ENCODE measurements at regions not wholly inside any gene's neighbourhood (a gene's known extent, or its start where the extent isn't known, plus 50 kb on each side); places are given as distances from the start of the nearest gene placed in this dataset.

DNA sequence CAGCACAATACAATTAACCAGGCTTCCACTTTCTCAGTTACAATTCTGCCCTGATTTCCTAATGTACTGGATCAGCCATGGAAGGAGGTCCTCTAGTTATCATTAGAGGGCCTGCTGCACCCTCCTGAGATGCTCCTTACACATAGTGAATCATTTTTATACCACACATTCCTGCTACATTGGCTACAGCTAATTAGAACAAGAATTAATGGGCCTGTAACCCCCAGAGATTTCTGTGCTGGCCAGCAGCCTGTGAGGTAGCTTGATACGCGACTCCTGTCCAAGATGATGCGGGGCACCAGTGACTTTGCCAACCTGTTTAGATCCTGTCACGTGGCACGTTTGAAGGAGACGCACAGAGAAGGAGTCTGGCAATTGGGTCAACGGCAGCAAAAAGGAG is 422.8 kb downstream of the EPM2A start:
- ATAC-seq = no peak
- H3K36me3 ChIP-seq = no peaks in the 10 kb centered on the region
- no peaks in the 10 kb centered on the region for H3K27me3 ChIP-seq
- no peaks in the 10 kb centered on the region for H3K9me3 ChIP-seq
- no peaks in the 10 kb centered on the region for H3K4me1 ChIP-seq
- H3K27ac ChIP-seq = no peak overlapping the region
- H3K4me3 ChIP-seq = no peak overlapping the region
- 91 to 100% methylated on average over 1 to 6 of the region's 7 CpGs for WGBS, 2 donors (ENCODE audit: low coverage in 1 of 2)
- TF ChIP-seq CTCF (IDR thresholded peaks at IDR 0.05) (no peak), EP300 (IDR thresholded peaks at IDR 0.05) (no peak), POLR2AphosphoS5 (IDR thresholded peaks at IDR 0.05) (no peak), POLR2A (IDR thresholded peaks at IDR 0.05) (no peak)

DNA sequence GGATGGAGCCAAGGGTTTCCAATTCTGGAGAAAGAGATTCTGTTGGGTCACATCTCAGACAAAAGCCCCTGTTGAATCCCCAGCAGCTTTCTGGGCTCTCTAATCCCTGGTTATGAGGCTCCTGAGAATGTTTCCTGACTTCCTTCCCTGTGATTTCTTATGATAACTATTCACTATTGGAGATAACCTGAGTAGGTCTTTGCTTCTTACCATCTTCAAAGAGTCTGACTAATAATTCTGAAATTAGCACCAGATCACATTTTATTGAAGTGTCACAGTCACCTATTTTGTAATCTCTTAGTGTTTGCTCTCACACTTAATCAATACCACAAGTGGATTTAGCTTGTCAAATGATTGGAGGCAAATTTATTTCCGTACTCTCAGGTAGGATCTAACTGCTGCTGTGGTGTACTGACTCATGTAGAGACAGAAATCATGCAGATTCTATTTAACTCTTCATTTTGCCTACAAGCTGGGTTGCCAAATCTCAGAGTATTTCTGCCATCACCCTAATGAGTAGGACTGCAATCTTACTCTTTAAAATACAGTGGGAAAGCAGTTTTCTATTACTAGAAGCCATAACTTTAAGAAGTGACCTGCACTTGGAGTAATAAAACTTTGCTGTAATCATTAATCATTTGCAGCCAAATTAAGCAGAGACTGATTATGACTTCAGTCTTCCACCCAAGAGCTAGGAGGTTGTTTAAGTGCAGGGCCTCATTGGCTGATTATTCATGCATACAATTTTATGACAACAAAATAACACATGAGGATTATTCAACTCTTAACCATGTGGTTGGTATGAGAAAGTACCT is 422.1 kb downstream of the EPM2A start:
- Histone ChIP-seq H3K4me3 (no peak overlapping the region), H3K9me3 (no peaks in the 10 kb centered on the region), H3K27ac (no peak overlapping the region), H3K4me1 (no peaks in the 10 kb centered on the region), H3K36me3 (no peaks in the 10 kb centered on the region), H3K27me3 (no peaks in the 10 kb centered on the region)
- no peak for TF ChIP-seq POLR2AphosphoS5 (IDR thresholded peaks at IDR 0.05)
- TF ChIP-seq EP300 (IDR thresholded peaks at IDR 0.05) = no peak
- TF ChIP-seq CTCF (IDR thresholded peaks at IDR 0.05) = no peak
- TF ChIP-seq POLR2A (IDR thresholded peaks at IDR 0.05) = no peak
- ATAC-seq = no peak
- 78 to 90% methylated on average over 1 of the region's 1 CpG for WGBS, 2 donors (ENCODE audit: low coverage in 1 of 2)

DNA sequence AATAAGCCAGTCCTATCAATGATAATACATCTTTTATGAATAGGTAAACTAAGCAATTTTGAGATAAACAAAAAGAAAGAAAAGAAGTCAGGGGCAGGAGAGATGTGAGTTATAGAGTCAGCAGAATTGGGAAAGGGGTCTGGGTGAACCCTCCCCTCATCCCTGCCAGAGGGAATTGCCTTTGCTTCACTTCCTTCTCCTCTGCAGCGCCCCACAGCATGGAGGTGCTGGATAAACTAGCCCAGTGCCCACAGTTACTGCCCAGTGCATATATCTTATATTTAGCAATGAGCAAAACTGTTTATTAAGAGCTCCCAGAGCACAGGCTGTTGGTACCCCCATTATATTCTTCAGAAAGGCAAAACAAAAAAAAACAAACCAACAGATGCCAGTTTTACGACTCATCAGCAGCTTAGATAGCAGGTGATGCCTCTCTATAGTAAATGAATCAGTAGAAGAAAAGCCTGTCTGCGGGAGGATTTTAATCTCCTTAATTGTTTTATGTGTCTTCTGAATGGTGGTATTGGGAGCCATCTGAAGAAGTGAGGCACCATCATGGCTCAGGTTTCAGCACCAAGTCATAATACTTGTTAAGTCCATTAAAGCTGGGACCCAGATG is 419.2 kb downstream of the EPM2A start:
- no peaks in the 10 kb centered on the region for H3K36me3 ChIP-seq
- H3K4me1 ChIP-seq = no peaks in the 10 kb centered on the region
- no peak overlapping the region for H3K27ac ChIP-seq
- TF ChIP-seq CTCF (IDR thresholded peaks at IDR 0.05) (no peak), POLR2A (IDR thresholded peaks at IDR 0.05) (no peak), POLR2AphosphoS5 (IDR thresholded peaks at IDR 0.05) (no peak), EP300 (IDR thresholded peaks at IDR 0.05) (no peak)
- no peak overlapping the region for H3K4me3 ChIP-seq
- no peak for ATAC-seq
- H3K9me3 ChIP-seq = no peaks in the 10 kb centered on the region
- 84 to 86% methylated on average over 2 to 3 of the region's 3 CpGs for WGBS, 2 donors (ENCODE audit: low coverage in 1 of 2)
- no peaks in the 10 kb centered on the region for H3K27me3 ChIP-seq

DNA sequence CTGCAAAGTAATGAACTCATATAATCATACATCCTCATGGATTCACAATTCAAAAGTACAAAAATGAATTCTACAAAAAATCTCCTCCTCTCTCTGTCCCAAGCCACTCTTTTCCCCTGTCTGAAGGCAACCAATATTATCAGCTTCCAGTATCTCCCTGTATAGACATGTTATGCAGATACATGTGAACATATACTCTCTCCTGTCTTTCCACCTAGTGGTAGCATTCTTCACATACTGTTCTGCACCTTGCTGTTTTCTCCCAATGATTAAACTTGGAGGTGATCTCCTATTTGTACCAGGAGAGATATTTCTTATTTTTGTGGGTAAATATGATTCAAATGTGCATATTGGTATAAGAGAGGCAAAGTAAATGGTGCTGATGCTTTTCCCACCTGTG is 416.4 kb downstream of the EPM2A start:
- TF ChIP-seq POLR2AphosphoS5 (IDR thresholded peaks at IDR 0.05) (no peak), CTCF (IDR thresholded peaks at IDR 0.05) (no peak), POLR2A (IDR thresholded peaks at IDR 0.05) (no peak), EP300 (IDR thresholded peaks at IDR 0.05) (no peak)
- Histone ChIP-seq H3K27me3 (no peaks in the 10 kb centered on the region), H3K4me3 (no peak overlapping the region), H3K36me3 (no peaks in the 10 kb centered on the region), H3K4me1 (peaks cover 0 to 4% (median 3%) of the 10 kb centered on the region in 3 donors), H3K27ac (no peak overlapping the region), H3K9me3 (no peaks in the 10 kb centered on the region)
- ATAC-seq = no peak

GRCh38 chr6:145319605-145320004 is 415.7 kb downstream of the EPM2A start:
- no peaks in the 10 kb centered on the region for H3K9me3 ChIP-seq
- TF ChIP-seq CTCF (IDR thresholded peaks at IDR 0.05) (no peak), POLR2AphosphoS5 (IDR thresholded peaks at IDR 0.05) (no peak), EP300 (IDR thresholded peaks at IDR 0.05) (no peak), POLR2A (IDR thresholded peaks at IDR 0.05) (no peak)
- WGBS, 2 donors (ENCODE audit: low coverage in 1 of 2) = 95% methylated on average over 2 of the region's 2 CpGs
- no peak overlapping the region for H3K4me3 ChIP-seq
- H3K36me3 ChIP-seq = no peaks in the 10 kb centered on the region
- H3K27me3 ChIP-seq = no peaks in the 10 kb centered on the region
- H3K4me1 ChIP-seq = peaks cover 0 to 11% (median 3%) of the 10 kb centered on the region in 3 donors
- ATAC-seq = no peak
- H3K27ac ChIP-seq = no peak overlapping the region

Data from gastroesophageal sphincter (tissue), 4 donors.